ENCODE measurements at regions not wholly inside any gene's neighbourhood (a gene's known extent, or its start where the extent isn't known, plus 50 kb on each side); places are given as distances from the start of the nearest gene placed in this dataset.

DNA sequence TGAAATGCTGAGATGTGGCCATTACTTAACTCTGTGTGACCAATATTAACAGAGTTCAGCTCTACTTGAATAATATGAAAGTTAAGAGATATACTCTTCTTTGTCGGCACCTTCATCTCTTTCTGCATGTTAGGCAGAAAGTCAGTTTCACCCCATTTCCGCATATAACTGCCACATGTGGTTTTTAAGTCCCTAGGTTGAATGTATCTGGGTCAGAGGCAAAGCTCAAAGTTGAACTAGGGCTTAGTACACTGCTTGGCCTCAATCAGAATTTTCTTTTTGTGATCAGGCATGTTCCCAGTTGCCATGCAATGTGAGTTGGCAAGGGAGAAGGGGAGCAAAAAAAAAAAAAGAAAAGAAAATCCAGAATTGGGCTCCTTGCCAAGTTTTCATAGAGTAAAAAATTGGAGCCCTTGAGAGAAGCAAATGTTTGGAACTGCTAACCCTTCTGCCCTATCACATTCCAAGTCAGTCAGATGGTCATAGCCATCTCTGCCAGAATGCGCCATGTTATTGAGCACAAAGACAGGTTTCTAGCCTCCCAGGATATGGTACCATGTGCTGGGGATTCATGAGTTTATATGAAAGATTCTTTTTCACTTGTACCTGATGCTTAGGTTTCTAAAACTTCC lies 251.2 kb upstream of the RORB start:
- no peak overlapping the region for H3K4me3 ChIP-seq (ENCODE audit: control insufficient read depth, low read depth, low read length)
- DNase-seq (ENCODE audit: low read depth): no peak
- TF ChIP-seq, protein P1, sequence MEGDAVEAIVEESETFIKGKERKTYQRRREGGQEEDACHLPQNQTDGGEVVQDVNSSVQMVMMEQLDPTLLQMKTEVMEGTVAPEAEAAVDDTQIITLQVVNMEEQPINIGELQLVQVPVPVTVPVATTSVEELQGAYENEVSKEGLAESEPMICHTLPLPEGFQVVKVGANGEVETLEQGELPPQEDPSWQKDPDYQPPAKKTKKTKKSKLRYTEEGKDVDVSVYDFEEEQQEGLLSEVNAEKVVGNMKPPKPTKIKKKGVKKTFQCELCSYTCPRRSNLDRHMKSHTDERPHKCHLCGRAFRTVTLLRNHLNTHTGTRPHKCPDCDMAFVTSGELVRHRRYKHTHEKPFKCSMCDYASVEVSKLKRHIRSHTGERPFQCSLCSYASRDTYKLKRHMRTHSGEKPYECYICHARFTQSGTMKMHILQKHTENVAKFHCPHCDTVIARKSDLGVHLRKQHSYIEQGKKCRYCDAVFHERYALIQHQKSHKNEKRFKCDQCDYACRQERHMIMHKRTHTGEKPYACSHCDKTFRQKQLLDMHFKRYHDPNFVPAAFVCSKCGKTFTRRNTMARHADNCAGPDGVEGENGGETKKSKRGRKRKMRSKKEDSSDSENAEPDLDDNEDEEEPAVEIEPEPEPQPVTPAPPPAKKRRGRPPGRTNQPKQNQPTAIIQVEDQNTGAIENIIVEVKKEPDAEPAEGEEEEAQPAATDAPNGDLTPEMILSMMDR (conservative IDR thresholded peaks at IDR 0.05; ENCODE audit: control insufficient read depth, insufficient read depth, low read depth, low read length): no peak

GRCh38 chr9:74255489-74255984 lies 241.6 kb upstream of the RORB start:
- no peak overlapping the region for H3K4me3 ChIP-seq (ENCODE audit: control insufficient read depth, low read depth, low read length)
- TF ChIP-seq, protein P1 (conservative IDR thresholded peaks at IDR 0.05; ENCODE audit: control insufficient read depth, insufficient read depth, low read depth, low read length): no peak

DNA sequence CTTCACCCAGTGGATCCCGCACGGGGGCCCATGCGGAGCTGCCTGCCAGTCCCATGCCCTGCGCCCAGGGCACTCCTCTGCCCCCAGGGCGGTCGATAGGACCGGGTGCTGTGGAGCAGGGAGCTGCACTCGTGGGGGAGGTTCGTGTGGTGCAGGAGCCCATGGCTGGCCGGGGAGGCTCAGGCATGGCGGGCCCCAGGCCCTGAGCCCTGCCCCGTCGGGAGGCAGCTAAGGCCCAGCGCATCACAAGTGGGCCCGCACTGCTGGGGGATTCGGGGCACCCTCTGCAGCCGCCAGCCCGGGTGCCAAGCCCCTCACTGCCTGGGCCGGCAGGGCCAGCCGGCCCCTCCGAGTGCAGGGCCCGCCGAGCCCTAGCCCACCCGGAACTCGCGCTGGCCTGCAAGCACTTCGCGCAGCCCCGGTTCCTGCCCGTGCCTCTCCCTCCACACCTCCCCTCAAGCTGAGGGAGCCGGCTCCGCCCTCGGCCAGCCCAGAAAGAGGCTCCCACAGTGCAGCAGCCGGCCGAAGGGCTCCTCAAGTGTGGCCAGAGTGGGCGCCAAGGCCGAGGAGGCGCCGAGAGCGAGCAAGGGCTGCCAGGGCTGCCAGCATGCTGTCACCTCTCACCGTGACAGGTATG lies 221.1 kb upstream of the RORB start:
- no peak overlapping the region for H3K4me3 ChIP-seq (ENCODE audit: control insufficient read depth, low read depth, low read length)
- DNase-seq (ENCODE audit: low read depth): no peak
- TF ChIP-seq, protein P1 (conservative IDR thresholded peaks at IDR 0.05; ENCODE audit: control insufficient read depth, insufficient read depth, low read depth, low read length): no peak

More at GRCh38 chr9:74255489-74255984, 241.6 kb upstream of the RORB start:
- peak; percentile 0 for DNase-seq (ENCODE audit: low read depth)

DNA sequence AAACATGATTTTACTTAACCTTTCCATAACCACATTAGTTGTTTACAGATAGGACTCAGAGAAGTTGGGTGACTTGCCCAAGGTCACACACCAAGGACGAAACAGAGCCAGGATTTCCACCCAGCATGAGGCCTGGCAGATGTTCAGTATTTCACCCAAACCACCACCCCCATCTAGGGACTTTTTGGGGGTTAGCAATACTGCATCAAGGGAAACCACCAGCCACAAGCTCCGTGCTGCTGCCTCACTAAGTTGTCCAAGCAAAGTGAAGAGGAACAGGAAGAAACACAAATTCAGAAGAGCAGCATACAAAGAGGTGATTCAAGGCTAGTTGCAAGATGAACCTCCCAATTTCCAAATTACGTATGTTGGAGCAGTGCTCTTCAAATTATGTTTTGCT lies 219.6 kb upstream of the RORB start:
- DNase-seq (ENCODE audit: low read depth): no peak
- no peak overlapping the region for H3K4me3 ChIP-seq (ENCODE audit: control insufficient read depth, low read depth, low read length)
- TF ChIP-seq, protein P1 (conservative IDR thresholded peaks at IDR 0.05; ENCODE audit: control insufficient read depth, insufficient read depth, low read depth, low read length): no peak

- H3K4me3 ChIP-seq (ENCODE audit: control insufficient read depth, low read depth, low read length): no peak overlapping the region
- TF ChIP-seq, protein P1 (conservative IDR thresholded peaks at IDR 0.05; ENCODE audit: control insufficient read depth, insufficient read depth, low read depth, low read length): peak; percentile 13
- no peak for DNase-seq (ENCODE audit: low read depth)
Observed at GRCh38 chr9:74281674-74282073, 215.5 kb upstream of the RORB start.

- H3K4me3 ChIP-seq (ENCODE audit: control insufficient read depth, low read depth, low read length): no peak overlapping the region
- no peak for DNase-seq (ENCODE audit: low read depth)
- TF ChIP-seq, protein P1 (conservative IDR thresholded peaks at IDR 0.05; ENCODE audit: control insufficient read depth, insufficient read depth, low read depth, low read length): no peak
Observed at GRCh38 chr9:74282526-74283253, 214.4 kb upstream of the RORB start.
